ENCODE measurements at regions not wholly inside any gene's neighbourhood (a gene's known extent, or its start where the extent isn't known, plus 50 kb on each side); places are given as distances from the start of the nearest gene placed in this dataset.

- TF ChIP-seq FOXP2 (optimal IDR thresholded peaks at IDR 0.05; ENCODE audit: borderline replicate concordance, extremely low read depth, extremely low read length, insufficient read depth) = no peak
- TF ChIP-seq, protein P1, sequence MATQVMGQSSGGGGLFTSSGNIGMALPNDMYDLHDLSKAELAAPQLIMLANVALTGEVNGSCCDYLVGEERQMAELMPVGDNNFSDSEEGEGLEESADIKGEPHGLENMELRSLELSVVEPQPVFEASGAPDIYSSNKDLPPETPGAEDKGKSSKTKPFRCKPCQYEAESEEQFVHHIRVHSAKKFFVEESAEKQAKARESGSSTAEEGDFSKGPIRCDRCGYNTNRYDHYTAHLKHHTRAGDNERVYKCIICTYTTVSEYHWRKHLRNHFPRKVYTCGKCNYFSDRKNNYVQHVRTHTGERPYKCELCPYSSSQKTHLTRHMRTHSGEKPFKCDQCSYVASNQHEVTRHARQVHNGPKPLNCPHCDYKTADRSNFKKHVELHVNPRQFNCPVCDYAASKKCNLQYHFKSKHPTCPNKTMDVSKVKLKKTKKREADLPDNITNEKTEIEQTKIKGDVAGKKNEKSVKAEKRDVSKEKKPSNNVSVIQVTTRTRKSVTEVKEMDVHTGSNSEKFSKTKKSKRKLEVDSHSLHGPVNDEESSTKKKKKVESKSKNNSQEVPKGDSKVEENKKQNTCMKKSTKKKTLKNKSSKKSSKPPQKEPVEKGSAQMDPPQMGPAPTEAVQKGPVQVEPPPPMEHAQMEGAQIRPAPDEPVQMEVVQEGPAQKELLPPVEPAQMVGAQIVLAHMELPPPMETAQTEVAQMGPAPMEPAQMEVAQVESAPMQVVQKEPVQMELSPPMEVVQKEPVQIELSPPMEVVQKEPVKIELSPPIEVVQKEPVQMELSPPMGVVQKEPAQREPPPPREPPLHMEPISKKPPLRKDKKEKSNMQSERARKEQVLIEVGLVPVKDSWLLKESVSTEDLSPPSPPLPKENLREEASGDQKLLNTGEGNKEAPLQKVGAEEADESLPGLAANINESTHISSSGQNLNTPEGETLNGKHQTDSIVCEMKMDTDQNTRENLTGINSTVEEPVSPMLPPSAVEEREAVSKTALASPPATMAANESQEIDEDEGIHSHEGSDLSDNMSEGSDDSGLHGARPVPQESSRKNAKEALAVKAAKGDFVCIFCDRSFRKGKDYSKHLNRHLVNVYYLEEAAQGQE (IDR thresholded peaks at IDR 0.05; ENCODE audit: insufficient read depth in 1 of 2, low read depth in 2 of 2, low read length in 2 of 2) = no peak
These were observed 279.2 kb downstream of the PIK3R1 start for GRCh38 chr5:68494771-68495170.

DNA sequence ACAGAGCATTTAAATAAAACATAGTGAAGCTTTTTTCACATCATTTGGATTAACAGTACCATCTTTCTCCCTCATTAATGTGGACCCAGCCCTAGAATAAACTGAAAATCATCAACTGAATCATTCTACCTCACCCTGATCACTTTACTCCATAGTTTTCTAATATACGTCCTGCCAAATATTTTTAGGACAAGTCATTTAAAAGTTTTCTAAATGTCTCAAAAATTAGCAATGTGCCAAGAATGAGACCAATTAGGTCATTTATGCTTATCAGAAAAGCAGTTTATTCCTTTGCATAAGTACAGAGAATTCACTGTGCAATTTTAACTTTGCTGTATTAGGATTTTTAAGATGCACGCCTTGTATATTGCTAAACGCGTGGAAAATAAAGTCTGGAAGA lies 284.4 kb downstream of the PIK3R1 start:
- no peak for TF ChIP-seq SIN3A (IDR thresholded peaks at IDR 0.05; ENCODE audit: borderline replicate concordance, insufficient read depth, low read length)
- no peak for TF ChIP-seq TAF1 (IDR thresholded peaks at IDR 0.05; ENCODE audit: borderline replicate concordance, insufficient read depth, low read length)
- no peak for TF ChIP-seq POLR2AphosphoS5 (IDR thresholded peaks at IDR 0.05; ENCODE audit: low read depth, low read length)
- TF ChIP-seq, protein P1 (IDR thresholded peaks at IDR 0.05; ENCODE audit: insufficient read depth in 1 of 2, low read depth in 2 of 2, low read length in 2 of 2) = no peak
- no peak for TF ChIP-seq FOXP2 (optimal IDR thresholded peaks at IDR 0.05; ENCODE audit: borderline replicate concordance, extremely low read depth, extremely low read length, insufficient read depth)

- no peak for TF ChIP-seq POLR2AphosphoS5 (IDR thresholded peaks at IDR 0.05; ENCODE audit: low read depth, low read length)
- TF ChIP-seq SIN3A (IDR thresholded peaks at IDR 0.05; ENCODE audit: borderline replicate concordance, insufficient read depth, low read length) = no peak
- TF ChIP-seq, protein P1 (IDR thresholded peaks at IDR 0.05; ENCODE audit: insufficient read depth in 1 of 2, low read depth in 2 of 2, low read length in 2 of 2) = no peak
- no peak for TF ChIP-seq FOXP2 (optimal IDR thresholded peaks at IDR 0.05; ENCODE audit: borderline replicate concordance, extremely low read depth, extremely low read length, insufficient read depth)
- no peak for TF ChIP-seq TAF1 (IDR thresholded peaks at IDR 0.05; ENCODE audit: borderline replicate concordance, insufficient read depth, low read length)
These were observed 285.3 kb downstream of the PIK3R1 start for GRCh38 chr5:68500813-68501212.

- TF ChIP-seq, protein P1 (IDR thresholded peaks at IDR 0.05; ENCODE audit: insufficient read depth in 1 of 2, low read depth in 2 of 2, low read length in 2 of 2) = no peak
- TF ChIP-seq POLR2AphosphoS5 (IDR thresholded peaks at IDR 0.05; ENCODE audit: low read depth, low read length) (no peak), TAF1 (IDR thresholded peaks at IDR 0.05; ENCODE audit: borderline replicate concordance, insufficient read depth, low read length) (no peak)
These were observed 287.0 kb downstream of the PIK3R1 start for GRCh38 chr5:68502531-68502930.

GRCh38 chr5:68504306-68504705 lies 288.8 kb downstream of the PIK3R1 start:
- no peak for TF ChIP-seq SIN3A (IDR thresholded peaks at IDR 0.05; ENCODE audit: borderline replicate concordance, insufficient read depth, low read length)
- TF ChIP-seq, protein P1 (IDR thresholded peaks at IDR 0.05; ENCODE audit: insufficient read depth in 1 of 2, low read depth in 2 of 2, low read length in 2 of 2) = no peak
- no peak for TF ChIP-seq POLR2AphosphoS5 (IDR thresholded peaks at IDR 0.05; ENCODE audit: low read depth, low read length)
- no peak for TF ChIP-seq FOXP2 (optimal IDR thresholded peaks at IDR 0.05; ENCODE audit: borderline replicate concordance, extremely low read depth, extremely low read length, insufficient read depth)
- TF ChIP-seq TAF1 (IDR thresholded peaks at IDR 0.05; ENCODE audit: borderline replicate concordance, insufficient read depth, low read length) = no peak

All from PFSK-1 (cell line).